HG03558 (cell line): ENCODE measurements at regions not wholly inside any gene's neighbourhood (a gene's known extent, or its start where the extent isn't known, plus 50 kb on each side); places are given as distances from the start of the nearest gene placed in this dataset.

Experiments
- ATAC-seq: cut with Tn5 transposase; IDR thresholded peaks from one replicate; pipeline ENCODE4 v1.9.1; 2021; ENCODE audit warnings: moderate number of reproducible peaks; ENCODE audit not compliant: unreplicated experiment; ENCODE audit errors: extremely low read depth

GRCh38 chr11:92873551-92873950, 95.9 kb upstream of the MTNR1B start:
- no peak for ATAC-seq

GRCh38 chr11:92875473-92875872, 94.0 kb upstream of the MTNR1B start:
- ATAC-seq, result no peak

DNA sequence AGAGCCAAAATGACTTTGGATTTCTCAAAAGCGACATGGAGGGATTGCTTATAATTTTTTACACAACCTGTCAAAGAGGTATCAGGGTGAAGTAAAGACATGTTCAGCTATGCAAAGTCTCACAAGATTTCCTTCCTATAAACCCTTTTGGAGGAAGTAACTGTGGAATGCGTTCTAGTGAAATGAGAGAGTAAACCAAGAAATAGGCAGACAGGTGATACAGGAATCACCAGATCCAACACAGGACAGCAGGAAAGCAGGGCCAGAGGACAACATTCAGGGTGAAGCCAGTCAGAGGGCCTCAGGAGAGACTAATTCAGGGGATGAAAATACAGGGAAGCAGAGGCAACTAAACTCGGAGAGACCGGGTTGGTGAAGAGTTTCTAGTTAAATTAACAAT, 90.4 kb upstream of the MTNR1B start:
- no peak for ATAC-seq

DNA sequence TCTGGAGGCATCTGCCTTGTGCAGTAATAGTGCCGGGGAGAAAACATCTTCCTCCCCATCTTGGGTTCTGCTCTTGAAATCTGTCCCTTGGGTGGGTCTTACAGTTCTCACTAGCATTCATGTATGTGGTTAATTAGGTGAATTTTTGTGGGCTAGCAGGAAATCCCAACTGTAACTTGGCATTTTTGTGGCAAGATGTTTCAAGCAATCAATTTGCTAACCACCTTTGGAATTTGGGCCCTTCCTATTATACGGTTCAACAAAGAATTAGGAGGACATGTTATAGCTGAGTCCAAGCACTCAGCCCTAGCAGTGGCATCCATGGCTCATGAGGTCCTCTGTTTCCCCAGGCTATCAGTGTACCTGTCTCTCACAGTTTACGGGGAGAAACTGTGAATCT, 89.1 kb upstream of the MTNR1B start:
- no peak for ATAC-seq

GRCh38 chr11:92881940-92882450, 87.5 kb upstream of the MTNR1B start:
- ATAC-seq, result no peak

DNA sequence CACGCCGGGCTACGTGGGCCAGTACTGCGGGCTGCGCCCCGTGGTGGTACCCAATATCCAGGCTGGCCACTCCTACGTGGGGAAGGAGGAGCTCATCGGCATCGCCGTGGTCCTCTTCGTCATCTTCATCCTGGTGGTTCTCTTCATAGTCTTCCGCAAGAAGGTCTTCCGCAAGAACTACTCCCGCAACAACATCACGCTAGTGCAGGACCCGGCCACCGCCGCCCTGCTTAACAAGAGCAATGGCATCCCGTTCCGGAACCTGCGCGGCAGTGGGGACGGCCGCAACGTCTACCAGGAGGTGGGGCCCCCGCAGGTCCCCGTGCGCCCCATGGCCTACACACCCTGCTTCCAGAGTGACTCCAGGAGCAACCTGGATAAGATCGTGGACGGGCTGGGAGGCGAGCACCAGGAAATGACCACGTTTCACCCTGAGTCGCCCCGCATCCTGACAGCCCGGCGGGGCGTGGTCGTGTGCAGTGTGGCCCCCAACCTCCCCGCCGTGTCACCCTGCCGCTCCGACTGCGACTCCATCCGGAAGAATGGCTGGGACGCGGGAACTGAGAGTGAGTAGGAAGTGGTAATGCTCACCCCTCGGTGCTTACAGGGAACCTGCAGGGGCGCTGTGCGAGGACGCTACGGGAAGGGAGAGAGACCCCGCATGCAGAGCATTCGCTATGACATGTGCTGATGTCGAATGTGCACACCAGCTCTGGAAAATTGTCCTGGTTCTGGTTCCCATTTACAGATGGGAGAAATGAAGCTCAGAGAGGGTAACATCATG, 86.4 kb upstream of the MTNR1B start:
- no peak for ATAC-seq

- ATAC-seq, result no peak
Observed at GRCh38 chr11:92885600-92885999, 83.9 kb upstream of the MTNR1B start.

- no peak for ATAC-seq
Observed at GRCh38 chr11:92886243-92886905, 83.1 kb upstream of the MTNR1B start.

DNA sequence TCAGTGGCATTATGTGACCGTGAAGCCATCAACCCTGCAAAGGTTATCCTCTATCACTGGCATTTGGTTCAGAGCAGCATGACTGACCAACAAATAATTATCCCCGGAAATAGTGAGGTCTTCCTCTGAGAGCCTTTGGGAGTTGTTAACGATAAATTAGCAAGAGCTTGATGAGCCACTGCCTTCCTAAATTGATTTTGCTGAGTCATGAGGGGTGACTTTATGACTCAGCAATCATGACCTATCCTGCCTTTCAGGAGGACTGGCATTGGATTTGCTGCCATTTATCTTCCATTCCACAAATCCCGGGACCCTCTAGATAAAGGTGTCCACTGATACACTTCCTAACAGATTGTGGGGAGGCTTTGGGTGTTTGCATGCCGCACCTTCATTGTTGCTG, 80.8 kb upstream of the MTNR1B start:
- ATAC-seq, result no peak

GRCh38 chr11:92890846-92891245, 78.6 kb upstream of the MTNR1B start:
- ATAC-seq, result no peak

GRCh38 chr11:92892802-92893684, 76.4 kb upstream of the MTNR1B start:
- ATAC-seq, result no peak

DNA sequence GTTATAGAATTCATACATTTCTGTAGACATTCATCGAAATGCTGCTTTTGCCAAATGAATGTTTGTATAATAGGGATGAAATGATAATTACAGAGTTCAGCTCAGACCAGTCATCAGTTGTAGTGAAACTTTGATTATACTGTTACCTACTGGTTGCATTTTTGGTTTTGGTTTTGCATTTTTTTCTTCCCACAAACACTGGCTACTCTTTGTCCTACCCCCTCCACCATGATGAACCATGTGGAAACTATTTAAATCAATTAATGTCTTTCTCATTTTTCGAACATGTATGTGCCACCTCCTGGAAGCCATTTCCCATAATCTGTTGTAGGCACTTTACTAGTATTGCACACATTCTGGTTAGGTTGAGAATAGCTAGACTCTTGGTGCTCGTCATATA, 75.3 kb upstream of the MTNR1B start:
- ATAC-seq, result no peak

DNA sequence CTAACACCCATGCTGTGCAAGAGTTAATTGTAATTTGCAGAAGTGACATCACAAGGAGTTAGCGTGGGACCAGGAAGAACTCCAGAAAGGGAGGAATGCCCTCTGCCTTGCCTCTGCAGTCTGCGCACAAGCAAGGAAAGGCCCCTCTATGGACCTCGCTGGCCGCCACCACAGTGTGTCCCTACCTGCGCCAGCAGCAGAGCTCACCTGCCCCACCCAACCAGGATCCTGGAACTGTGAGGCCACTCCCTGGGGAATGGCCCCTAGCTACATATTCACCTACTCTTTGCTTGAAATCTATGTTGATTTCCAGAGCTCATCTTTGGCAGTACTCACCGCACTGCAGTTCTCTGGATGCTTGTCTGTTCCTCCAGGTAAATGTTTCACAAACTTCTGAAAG, 72.0 kb upstream of the MTNR1B start:
- no peak for ATAC-seq

DNA sequence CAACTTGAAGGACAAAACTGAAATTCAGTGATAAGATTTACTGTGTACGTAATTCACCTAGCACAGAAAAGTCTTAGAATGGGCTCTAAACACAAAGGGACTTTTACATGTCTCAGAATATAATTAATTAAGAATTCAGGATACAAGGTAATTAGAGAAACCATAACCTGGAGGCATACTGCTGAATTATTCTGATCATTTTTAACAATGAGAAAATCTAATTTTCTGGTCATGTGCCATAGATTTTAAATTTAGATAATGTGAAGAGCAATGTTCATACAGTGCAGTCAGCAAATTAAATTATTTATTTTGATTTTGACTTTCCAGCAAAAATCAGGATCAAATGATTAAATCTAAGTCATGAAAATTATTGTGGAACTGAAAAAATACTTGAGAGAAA, 67.0 kb upstream of the MTNR1B start:
- no peak for ATAC-seq

DNA sequence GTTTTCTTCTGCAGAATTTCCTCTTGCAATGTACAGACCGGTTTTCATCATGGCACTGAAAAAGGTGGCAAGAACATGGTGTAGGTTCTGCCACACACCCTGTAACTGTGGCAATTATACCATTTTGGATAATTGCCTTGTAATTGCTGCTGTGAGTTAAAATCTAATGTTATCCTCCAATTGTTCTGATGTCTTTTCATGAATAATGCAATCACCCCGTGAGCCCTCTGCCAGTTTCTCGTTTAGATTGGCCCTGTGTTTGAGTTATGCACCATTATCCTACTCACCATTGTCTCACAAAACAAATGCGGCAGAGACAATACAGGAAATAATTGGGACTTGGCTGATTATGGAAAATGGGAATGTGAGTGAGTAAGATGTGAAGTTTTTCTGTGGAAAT, 61.8 kb upstream of the MTNR1B start:
- no peak for ATAC-seq

DNA sequence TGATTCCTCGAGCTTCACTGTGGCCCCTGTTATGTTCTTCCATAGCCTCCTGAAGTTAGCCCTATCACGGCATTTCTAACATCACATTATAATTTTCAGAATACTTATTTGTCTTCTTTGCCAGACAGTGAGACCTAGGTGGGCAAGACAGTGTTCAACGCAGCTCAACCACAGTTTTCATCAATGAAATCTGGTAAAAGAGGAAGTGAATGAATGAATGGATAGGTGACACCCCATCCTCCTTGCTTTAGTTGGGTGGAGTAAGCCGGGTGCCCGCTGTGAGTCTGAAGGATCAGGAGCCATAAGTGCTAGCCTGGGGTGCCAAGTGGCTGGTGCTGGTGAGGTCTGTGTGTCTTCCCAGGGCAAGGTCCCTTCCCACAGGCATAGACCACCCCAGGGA, 60.2 kb upstream of the MTNR1B start:
- ATAC-seq, result no peak

DNA sequence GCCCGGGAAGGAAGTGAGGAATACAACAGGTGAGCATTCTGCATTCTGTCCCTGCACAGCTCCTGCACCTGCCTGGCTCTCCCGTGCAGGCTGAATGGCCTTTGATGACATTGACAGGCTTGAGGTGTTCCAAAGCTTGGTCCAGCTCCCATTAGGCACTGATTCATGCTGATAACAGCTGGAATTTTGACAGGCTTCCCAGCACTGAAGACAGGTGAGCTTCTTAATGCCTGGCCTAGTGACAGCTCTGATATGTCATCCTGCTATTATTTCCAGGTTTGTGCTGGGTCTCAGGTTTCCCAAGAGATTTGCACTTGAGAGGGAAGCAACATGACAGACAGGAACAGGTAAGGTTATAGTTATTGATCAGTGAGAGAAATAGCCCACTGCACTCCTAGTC, 58.0 kb upstream of the MTNR1B start:
- no peak for ATAC-seq

DNA sequence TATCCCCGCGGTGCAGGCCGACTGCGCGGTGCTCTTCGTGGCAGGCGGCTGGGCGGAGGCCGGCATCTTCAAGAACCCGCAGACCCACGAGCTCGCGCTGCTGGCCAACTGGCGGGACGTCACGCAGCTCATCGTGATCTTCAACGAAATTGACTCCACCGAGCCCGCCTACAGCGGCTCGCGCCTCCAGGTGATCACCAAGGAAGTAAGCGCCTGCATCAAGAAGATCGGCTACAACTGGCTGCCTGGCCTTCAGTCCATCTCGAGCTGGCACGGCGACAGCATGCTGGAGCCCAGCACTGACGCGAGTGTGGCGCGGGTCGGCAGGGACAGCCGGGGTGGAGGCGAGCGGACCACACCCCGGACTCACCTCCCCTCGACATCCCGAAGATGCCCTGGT, 53.9 kb upstream of the MTNR1B start:
- no peak for ATAC-seq

- ATAC-seq, result no peak
Observed at GRCh38 chr11:92916299-92916698, 53.2 kb upstream of the MTNR1B start.

DNA sequence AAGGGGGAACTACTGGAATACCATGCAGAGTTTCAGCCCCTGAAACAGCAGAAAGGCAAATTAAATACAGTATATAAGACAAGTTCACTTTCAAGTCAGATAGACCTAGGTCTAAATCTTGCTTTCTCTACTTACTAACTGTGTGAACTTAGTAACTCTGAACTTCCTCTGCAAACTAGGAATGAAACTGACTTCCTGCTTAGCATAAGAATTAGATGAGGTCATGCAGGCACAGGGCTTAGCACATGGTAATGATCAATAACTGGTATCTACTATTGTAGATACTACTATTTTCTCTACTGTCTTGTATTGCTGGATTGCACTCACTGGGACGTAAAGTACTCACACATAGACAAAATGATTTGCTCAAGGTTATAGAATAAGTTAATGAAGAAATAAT, 51.5 kb upstream of the MTNR1B start:
- no peak for ATAC-seq

- no peak for ATAC-seq
Observed at GRCh38 chr11:92919048-92919447, 50.4 kb upstream of the MTNR1B start.
